SH-SY5Y (cell line): ENCODE measurements at regions not wholly inside any gene's neighbourhood (a gene's known extent, or its start where the extent isn't known, plus 50 kb on each side); places are given as distances from the start of the nearest gene placed in this dataset.

Experiments used
- GATA2 ChIP-seq: IDR thresholded peaks from 2 replicates; pipeline ENCODE4 v1.6.1; 2011; ENCODE audit warnings: mild to moderate bottlenecking, low read depth, low read length
- GATA3 ChIP-seq: IDR thresholded peaks from 2 replicates; pipeline ENCODE4 v1.6.1; 2011; ENCODE audit warnings: low read depth, mild to moderate bottlenecking, low read length, moderate library complexity

- TF ChIP-seq GATA2 (no peak), GATA3 (no peak)
Measured at GRCh38 chr5:136802383-136802782, 437.0 kb upstream of the TRPC7 start.
